ENCODE measurements at regions not wholly inside any gene's neighbourhood (a gene's known extent, or its start where the extent isn't known, plus 50 kb on each side); places are given as distances from the start of the nearest gene placed in this dataset.
A peak's percentile ranks its signal among the peaks of the same experiment; 100 is the strongest.

GRCh38 chr6:119802464-119802863 is 452.9 kb upstream of the MAN1A1 start:
- Histone ChIP-seq H4K8ac (ENCODE audit: low read depth, low read length) (no peak overlapping the region), H3K4me1 (ENCODE audit: control insufficient read depth, low read depth, low read length) (no peaks in the 10 kb centered on the region), H3K27ac (ENCODE audit: low read depth, low read length) (no peak overlapping the region), H2AK5ac (ENCODE audit: low read length) (no peak overlapping the region), H3K56ac (ENCODE audit: low read length) (no peak overlapping the region), H3K4ac (ENCODE audit: low read depth, low read length) (no peak overlapping the region), H3K27me3 (ENCODE audit: insufficient read depth, low read length, poor library complexity) (no peaks in the 10 kb centered on the region), H3K36me3 (ENCODE audit: control insufficient read depth, insufficient read depth, low read length) (no peaks in the 10 kb centered on the region), H3K23ac (ENCODE audit: low read length) (no peak overlapping the region), H3K4me2 (ENCODE audit: low read length) (no peak overlapping the region), H2BK15ac (replicated peaks; ENCODE audit: low read depth) (no peak overlapping the region), H3K4me3 (ENCODE audit: low read length) (no peak overlapping the region), H3K79me2 (ENCODE audit: control insufficient read depth, insufficient read depth, low read length) (no peaks in the 10 kb centered on the region), H2BK5ac (ENCODE audit: low read length) (no peak overlapping the region), H3K9ac (ENCODE audit: low read length) (no peak overlapping the region), H4K5ac (ENCODE audit: low read length) (no peak overlapping the region), H3K79me1 (ENCODE audit: low read length) (no peaks in the 10 kb centered on the region), H2BK120ac (ENCODE audit: low read depth, low read length) (no peak overlapping the region), H3K18ac (ENCODE audit: low read length) (no peak overlapping the region)
- no CpG with 5 or more reads among the region's 3 CpGs for WGBS (ENCODE audit: extremely low coverage, insufficient coverage, low lambda C conversion rate)
- no peak for DNase-seq

DNA sequence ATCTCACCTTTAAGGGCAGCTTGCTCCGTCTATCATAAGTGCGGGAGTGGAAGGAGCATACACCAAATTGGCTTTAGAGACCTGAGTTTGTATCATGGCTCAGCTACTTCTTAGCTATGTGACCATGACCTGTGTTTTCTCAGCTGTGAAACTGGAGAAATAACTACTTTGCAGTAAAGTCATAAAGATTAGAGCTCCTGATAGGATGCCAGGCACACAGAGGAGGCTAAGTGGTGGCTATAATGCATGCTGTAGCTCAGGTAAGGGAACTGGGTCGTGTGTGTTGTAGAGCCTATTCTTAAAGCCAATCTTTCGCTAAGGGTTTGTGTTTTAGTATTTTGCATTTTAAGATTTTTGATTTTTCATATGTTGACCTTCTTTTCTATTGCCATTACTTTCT is 451.5 kb upstream of the MAN1A1 start:
- Histone ChIP-seq H2AK5ac (ENCODE audit: low read length) (no peak overlapping the region), H3K9ac (ENCODE audit: low read length) (no peak overlapping the region), H2BK5ac (ENCODE audit: low read length) (no peak overlapping the region), H2BK120ac (ENCODE audit: low read depth, low read length) (no peak overlapping the region), H3K23ac (ENCODE audit: low read length) (no peak overlapping the region), H3K79me1 (ENCODE audit: low read length) (no peaks in the 10 kb centered on the region), H3K56ac (ENCODE audit: low read length) (no peak overlapping the region), H3K4me1 (ENCODE audit: control insufficient read depth, low read depth, low read length) (no peaks in the 10 kb centered on the region), H3K4ac (ENCODE audit: low read depth, low read length) (no peak overlapping the region), H3K4me2 (ENCODE audit: low read length) (no peak overlapping the region), H3K18ac (ENCODE audit: low read length) (no peak overlapping the region), H3K27me3 (ENCODE audit: insufficient read depth, low read length, poor library complexity) (no peaks in the 10 kb centered on the region), H3K36me3 (ENCODE audit: control insufficient read depth, insufficient read depth, low read length) (no peaks in the 10 kb centered on the region), H3K4me3 (ENCODE audit: low read length) (no peak overlapping the region), H4K8ac (ENCODE audit: low read depth, low read length) (no peak overlapping the region), H4K5ac (ENCODE audit: low read length) (no peak overlapping the region), H2BK15ac (replicated peaks; ENCODE audit: low read depth) (no peak overlapping the region), H3K79me2 (ENCODE audit: control insufficient read depth, insufficient read depth, low read length) (no peaks in the 10 kb centered on the region), H3K27ac (ENCODE audit: low read depth, low read length) (no peak overlapping the region)
- no peak for DNase-seq
- WGBS (ENCODE audit: extremely low coverage, insufficient coverage, low lambda C conversion rate), result no CpG with 5 or more reads among the region's 4 CpGs

- H2AK5ac ChIP-seq (ENCODE audit: low read length), result no peak overlapping the region
- no peaks in the 10 kb centered on the region for H3K79me1 ChIP-seq (ENCODE audit: low read length)
- no peak overlapping the region for H3K4me2 ChIP-seq (ENCODE audit: low read length)
- H3K27me3 ChIP-seq (ENCODE audit: insufficient read depth, low read length, poor library complexity), result no peaks in the 10 kb centered on the region
- H3K4me3 ChIP-seq (ENCODE audit: low read length), result no peak overlapping the region
- no peak overlapping the region for H3K18ac ChIP-seq (ENCODE audit: low read length)
- H3K36me3 ChIP-seq (ENCODE audit: control insufficient read depth, insufficient read depth, low read length), result no peaks in the 10 kb centered on the region
- no peaks in the 10 kb centered on the region for H3K4me1 ChIP-seq (ENCODE audit: control insufficient read depth, low read depth, low read length)
- no peak overlapping the region for H2BK120ac ChIP-seq (ENCODE audit: low read depth, low read length)
- H3K56ac ChIP-seq (ENCODE audit: low read length), result no peak overlapping the region
- no peak overlapping the region for H3K4ac ChIP-seq (ENCODE audit: low read depth, low read length)
- DNase-seq, result no peak
- no peak overlapping the region for H2BK15ac ChIP-seq (replicated peaks; ENCODE audit: low read depth)
- H3K27ac ChIP-seq (ENCODE audit: low read depth, low read length), result no peak overlapping the region
- no peak overlapping the region for H3K23ac ChIP-seq (ENCODE audit: low read length)
- no peak overlapping the region for H4K5ac ChIP-seq (ENCODE audit: low read length)
- H2BK5ac ChIP-seq (ENCODE audit: low read length), result no peak overlapping the region
- H4K8ac ChIP-seq (ENCODE audit: low read depth, low read length), result no peak overlapping the region
- no peaks in the 10 kb centered on the region for H3K79me2 ChIP-seq (ENCODE audit: control insufficient read depth, insufficient read depth, low read length)
- H3K9ac ChIP-seq (ENCODE audit: low read length), result no peak overlapping the region
Measured at GRCh38 chr6:119800526-119800925, 451.0 kb upstream of the MAN1A1 start.

GRCh38 chr6:119799596-119800509 is 450.3 kb upstream of the MAN1A1 start:
- Histone ChIP-seq H3K56ac (ENCODE audit: low read length) (no peak overlapping the region), H3K36me3 (ENCODE audit: control insufficient read depth, insufficient read depth, low read length) (no peaks in the 10 kb centered on the region), H2BK15ac (replicated peaks; ENCODE audit: low read depth) (no peak overlapping the region), H4K8ac (ENCODE audit: low read depth, low read length) (no peak overlapping the region), H3K27me3 (ENCODE audit: insufficient read depth, low read length, poor library complexity) (no peaks in the 10 kb centered on the region), H4K5ac (ENCODE audit: low read length) (no peak overlapping the region), H3K18ac (ENCODE audit: low read length) (no peak overlapping the region), H2BK120ac (ENCODE audit: low read depth, low read length) (no peak overlapping the region), H3K9ac (ENCODE audit: low read length) (no peak overlapping the region), H3K23ac (ENCODE audit: low read length) (no peak overlapping the region), H2BK5ac (ENCODE audit: low read length) (no peak overlapping the region), H3K4ac (ENCODE audit: low read depth, low read length) (no peak overlapping the region), H2AK5ac (ENCODE audit: low read length) (no peak overlapping the region), H3K27ac (ENCODE audit: low read depth, low read length) (no peak overlapping the region), H3K79me2 (ENCODE audit: control insufficient read depth, insufficient read depth, low read length) (no peaks in the 10 kb centered on the region), H3K4me3 (ENCODE audit: low read length) (no peak overlapping the region), H3K4me1 (ENCODE audit: control insufficient read depth, low read depth, low read length) (no peaks in the 10 kb centered on the region), H3K4me2 (ENCODE audit: low read length) (no peak overlapping the region), H3K79me1 (ENCODE audit: low read length) (no peaks in the 10 kb centered on the region)
- no peak for DNase-seq
- no CpG with 5 or more reads among the region's 5 CpGs for WGBS (ENCODE audit: extremely low coverage, insufficient coverage, low lambda C conversion rate)

- H3K79me1 ChIP-seq (ENCODE audit: low read length), result no peaks in the 10 kb centered on the region
- no peak overlapping the region for H3K27ac ChIP-seq (ENCODE audit: low read depth, low read length)
- no peak overlapping the region for H4K8ac ChIP-seq (ENCODE audit: low read depth, low read length)
- H3K4me2 ChIP-seq (ENCODE audit: low read length), result no peak overlapping the region
- DNase-seq, result peak; percentile 40
- no peak overlapping the region for H3K4ac ChIP-seq (ENCODE audit: low read depth, low read length)
- no peak overlapping the region for H2BK120ac ChIP-seq (ENCODE audit: low read depth, low read length)
- no peak overlapping the region for H3K23ac ChIP-seq (ENCODE audit: low read length)
- no peak overlapping the region for H3K18ac ChIP-seq (ENCODE audit: low read length)
- WGBS (ENCODE audit: extremely low coverage, insufficient coverage, low lambda C conversion rate), result no CpG with 5 or more reads among the region's 1 CpG
- H3K9ac ChIP-seq (ENCODE audit: low read length), result no peak overlapping the region
- H2AK5ac ChIP-seq (ENCODE audit: low read length), result no peak overlapping the region
- H3K4me1 ChIP-seq (ENCODE audit: control insufficient read depth, low read depth, low read length), result no peaks in the 10 kb centered on the region
- no peak overlapping the region for H2BK5ac ChIP-seq (ENCODE audit: low read length)
- H3K56ac ChIP-seq (ENCODE audit: low read length), result no peak overlapping the region
- H4K5ac ChIP-seq (ENCODE audit: low read length), result no peak overlapping the region
- H3K36me3 ChIP-seq (ENCODE audit: control insufficient read depth, insufficient read depth, low read length), result no peaks in the 10 kb centered on the region
- no peak overlapping the region for H3K4me3 ChIP-seq (ENCODE audit: low read length)
- no peak overlapping the region for H2BK15ac ChIP-seq (replicated peaks; ENCODE audit: low read depth)
- no peaks in the 10 kb centered on the region for H3K79me2 ChIP-seq (ENCODE audit: control insufficient read depth, insufficient read depth, low read length)
- no peaks in the 10 kb centered on the region for H3K27me3 ChIP-seq (ENCODE audit: insufficient read depth, low read length, poor library complexity)
Measured at GRCh38 chr6:119791736-119792135, 442.2 kb upstream of the MAN1A1 start.

DNA sequence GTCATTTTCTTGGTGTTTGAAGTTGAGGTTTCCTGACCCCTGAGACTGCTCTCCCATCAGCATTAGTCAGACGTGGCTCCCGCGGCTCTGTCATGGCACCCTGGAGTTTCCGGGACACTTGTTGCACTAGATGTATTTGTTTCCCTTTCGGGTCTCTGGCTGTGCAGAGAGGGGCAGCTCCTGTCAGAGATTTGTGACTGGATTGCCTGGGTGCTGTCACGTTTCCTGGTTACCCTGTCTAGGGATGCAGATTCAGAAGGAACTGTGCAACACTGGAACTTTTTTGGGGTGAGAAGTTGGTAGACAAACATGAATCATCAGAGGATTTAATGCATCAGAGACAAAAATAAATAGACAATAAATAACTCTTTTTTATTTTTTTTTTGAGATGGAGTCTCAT is 431.8 kb upstream of the MAN1A1 start:
- no peak overlapping the region for H2AK5ac ChIP-seq (ENCODE audit: low read length)
- no peak overlapping the region for H3K4me3 ChIP-seq (ENCODE audit: low read length)
- H3K4ac ChIP-seq (ENCODE audit: low read depth, low read length), result no peak overlapping the region
- no peaks in the 10 kb centered on the region for H3K79me2 ChIP-seq (ENCODE audit: control insufficient read depth, insufficient read depth, low read length)
- H3K27ac ChIP-seq (ENCODE audit: low read depth, low read length), result no peak overlapping the region
- no peaks in the 10 kb centered on the region for H3K4me1 ChIP-seq (ENCODE audit: control insufficient read depth, low read depth, low read length)
- H2BK15ac ChIP-seq (replicated peaks; ENCODE audit: low read depth), result no peak overlapping the region
- no peak overlapping the region for H4K5ac ChIP-seq (ENCODE audit: low read length)
- H3K4me2 ChIP-seq (ENCODE audit: low read length), result no peak overlapping the region
- WGBS (ENCODE audit: extremely low coverage, insufficient coverage, low lambda C conversion rate), result no CpG with 5 or more reads among the region's 6 CpGs
- no peak overlapping the region for H3K23ac ChIP-seq (ENCODE audit: low read length)
- H3K56ac ChIP-seq (ENCODE audit: low read length), result no peak overlapping the region
- H3K27me3 ChIP-seq (ENCODE audit: insufficient read depth, low read length, poor library complexity), result no peaks in the 10 kb centered on the region
- DNase-seq, result no peak
- no peaks in the 10 kb centered on the region for H3K79me1 ChIP-seq (ENCODE audit: low read length)
- H3K36me3 ChIP-seq (ENCODE audit: control insufficient read depth, insufficient read depth, low read length), result no peaks in the 10 kb centered on the region
- no peak overlapping the region for H3K9ac ChIP-seq (ENCODE audit: low read length)
- H3K18ac ChIP-seq (ENCODE audit: low read length), result no peak overlapping the region
- H2BK120ac ChIP-seq (ENCODE audit: low read depth, low read length), result no peak overlapping the region
- no peak overlapping the region for H4K8ac ChIP-seq (ENCODE audit: low read depth, low read length)
- H2BK5ac ChIP-seq (ENCODE audit: low read length), result no peak overlapping the region

Measured in mesendoderm (in vitro differentiated cells).